Neural progenitor cell (in vitro differentiated cells): ENCODE measurements at regions not wholly inside any gene's neighbourhood (a gene's known extent, or its start where the extent isn't known, plus 50 kb on each side); places are given as distances from the start of the nearest gene placed in this dataset.

Experiments
- DNase-seq: peaks from one replicate; pipeline ENCODE4 v3.0.0-alpha.2; 2016; ENCODE audit warnings: low spot score
- H2AFZ ChIP-seq: fragments of 200-600 bp; sonication (generic); replicated peaks from 2 replicates; pipeline ENCODE4 v1.6.1; 2016; ENCODE audit warnings: antibody characterized with exemption
- H3F3A ChIP-seq: fragments of 200-600 bp; sonication (generic); 2 replicates; pipeline ENCODE4 v1.6.1; 2016; ENCODE audit warnings: antibody characterized with exemption, low read depth
- H3K27ac ChIP-seq: fragments of 200-600 bp; sonication (generic); 2 replicates; pipeline ENCODE4 v1.5.1; 2016; ENCODE audit warnings: mild to moderate bottlenecking
- H3K27me3 ChIP-seq: fragments of 200-600 bp; sonication (generic); 2 replicates; pipeline ENCODE4 v1.6.1; 2016; ENCODE audit warnings: mild to moderate bottlenecking, moderate library complexity
- H3K36me3 ChIP-seq: fragments of 200-600 bp; sonication (generic); 2 replicates; pipeline ENCODE4 v1.5.1; 2016
- H3K4me1 ChIP-seq: fragments of 200-600 bp; sonication (generic); 2 replicates; pipeline ENCODE4 v1.6.1; 2016; ENCODE audit warnings: mixed run types
- H3K4me2 ChIP-seq: fragments of 200-600 bp; sonication (generic); 2 replicates; pipeline ENCODE4 v1.6.1; 2016
- H3K4me3 ChIP-seq: fragments of 200-600 bp; sonication (generic); 2 replicates; pipeline ENCODE4 v1.5.1; 2016
- H3K79me2 ChIP-seq: fragments of 200-600 bp; sonication (generic); 2 replicates; pipeline ENCODE4 v1.6.1; 2016; ENCODE audit warnings: low read depth
- H3K9ac ChIP-seq: fragments of 200-600 bp; sonication (generic); 2 replicates; pipeline ENCODE4 v1.6.1; 2016
- H3K9me3 ChIP-seq: fragments of 200-600 bp; sonication (generic); 2 replicates; pipeline ENCODE4 v1.5.1; 2016; ENCODE audit warnings: low read depth
- H4K20me1 ChIP-seq: fragments of 200-600 bp; sonication (generic); 2 replicates; pipeline ENCODE4 v1.6.1; 2016; ENCODE audit warnings: low read depth
- H3K27ac Mint-ChIP-seq: 3 replicates; pipeline ENCODE4 v1.8.0; 2021; ENCODE audit warnings: mixed read lengths
- H3K27me3 Mint-ChIP-seq: 2 replicates; pipeline ENCODE4 v1.8.0; 2022; ENCODE audit warnings: low read depth, mild to moderate bottlenecking, inconsistent platforms, moderate library complexity, mixed read lengths; ENCODE audit not compliant: insufficient read depth
- H3K36me3 Mint-ChIP-seq: 3 replicates; pipeline ENCODE4 v1.8.0; 2021; ENCODE audit warnings: mixed read lengths
- H3K4me1 Mint-ChIP-seq: 3 replicates; pipeline ENCODE4 v1.8.0; 2021; ENCODE audit warnings: mixed read lengths
- H3K4me3 Mint-ChIP-seq: 3 replicates; pipeline ENCODE4 v1.8.0; 2021; ENCODE audit warnings: mild to moderate bottlenecking, moderate library complexity, mixed read lengths
- H3K9me3 Mint-ChIP-seq: 3 replicates; pipeline ENCODE4 v1.8.0; 2020; ENCODE audit warnings: mixed read lengths
- CTCF ChIP-seq: fragments of 200-600 bp; sonication (generic); IDR thresholded peaks from 2 replicates; pipeline ENCODE4 v1.5.1; 2017; ENCODE audit warnings: antibody characterized with exemption, mild to moderate bottlenecking
- EZH2 ChIP-seq: fragments of 200-600 bp; sonication (generic); IDR thresholded peaks from 2 replicates; pipeline ENCODE4 v1.6.1; 2017; ENCODE audit warnings: antibody characterized with exemption, mild to moderate bottlenecking, moderate library complexity
- EZH2phosphoT487 ChIP-seq: fragments of 200-600 bp; sonication (generic); IDR thresholded peaks from 2 replicates; pipeline ENCODE4 v1.6.1; 2017; ENCODE audit warnings: antibody characterized with exemption

GRCh38 chr2:221705185-221705877, 133.2 kb upstream of the EPHA4 start:
- Histone ChIP-seq H3K9me3 (no peaks in the 10 kb centered on the region), H4K20me1 (no peaks in the 10 kb centered on the region), H3K4me3 (no peak overlapping the region), H3K9ac (no peak overlapping the region), H3K4me1 (no peaks in the 10 kb centered on the region), H2AFZ (no peak overlapping the region), H3K79me2 (no peaks in the 10 kb centered on the region), H3K36me3 (no peaks in the 10 kb centered on the region), H3K4me2 (no peak overlapping the region), H3K27me3 (no peaks in the 10 kb centered on the region), H3K27ac (no peak overlapping the region), H3F3A (no peaks in the 10 kb centered on the region)
- H3K9me3 Mint-ChIP-seq = no peaks in the 10 kb centered on the region
- DNase-seq = no peak
- H3K27ac Mint-ChIP-seq = no peak overlapping the region
- H3K27me3 Mint-ChIP-seq = peaks cover 4% of the 10 kb centered on the region
- H3K36me3 Mint-ChIP-seq = no peaks in the 10 kb centered on the region
- TF ChIP-seq EZH2 (no peak), CTCF (no peak), EZH2phosphoT487 (no peak)
- H3K4me1 Mint-ChIP-seq = peaks cover 8% of the 10 kb centered on the region
- H3K4me3 Mint-ChIP-seq = no peak overlapping the region

GRCh38 chr2:221704442-221704841, 132.3 kb upstream of the EPHA4 start:
- no peaks in the 10 kb centered on the region for H3K9me3 ChIP-seq
- no peak for TF ChIP-seq EZH2phosphoT487
- TF ChIP-seq EZH2 = no peak
- TF ChIP-seq CTCF = no peak
- no peaks in the 10 kb centered on the region for H3K36me3 ChIP-seq
- H3K4me3 ChIP-seq = no peak overlapping the region
- Mint-ChIP-seq H3K27ac (no peak overlapping the region), H3K4me1 (peaks cover 8% of the 10 kb centered on the region), H3K9me3 (no peaks in the 10 kb centered on the region), H3K27me3 (peaks cover 4% of the 10 kb centered on the region), H3K36me3 (no peaks in the 10 kb centered on the region), H3K4me3 (no peak overlapping the region)
- no peak overlapping the region for H3K4me2 ChIP-seq
- no peak overlapping the region for H3K9ac ChIP-seq
- H4K20me1 ChIP-seq = no peaks in the 10 kb centered on the region
- H2AFZ ChIP-seq = no peak overlapping the region
- H3K4me1 ChIP-seq = no peaks in the 10 kb centered on the region
- DNase-seq = no peak
- H3K27ac ChIP-seq = no peak overlapping the region
- H3F3A ChIP-seq = no peaks in the 10 kb centered on the region
- no peaks in the 10 kb centered on the region for H3K79me2 ChIP-seq
- H3K27me3 ChIP-seq = no peaks in the 10 kb centered on the region

- H3K4me3 ChIP-seq = no peak overlapping the region
- Mint-ChIP-seq H3K36me3 (no peaks in the 10 kb centered on the region), H3K27ac (no peak overlapping the region), H3K4me1 (no peaks in the 10 kb centered on the region), H3K27me3 (no peaks in the 10 kb centered on the region), H3K9me3 (no peaks in the 10 kb centered on the region), H3K4me3 (no peak overlapping the region)
- H3K27me3 ChIP-seq = no peaks in the 10 kb centered on the region
- no peak for DNase-seq
- TF ChIP-seq EZH2 (no peak), EZH2phosphoT487 (no peak), CTCF (no peak)
- no peaks in the 10 kb centered on the region for H3K4me1 ChIP-seq
- H3K4me2 ChIP-seq = no peak overlapping the region
- H3K79me2 ChIP-seq = no peaks in the 10 kb centered on the region
- H4K20me1 ChIP-seq = no peaks in the 10 kb centered on the region
- no peak overlapping the region for H3K27ac ChIP-seq
- H3F3A ChIP-seq = no peaks in the 10 kb centered on the region
- no peaks in the 10 kb centered on the region for H3K9me3 ChIP-seq
- no peak overlapping the region for H2AFZ ChIP-seq
- H3K36me3 ChIP-seq = no peaks in the 10 kb centered on the region
- no peak overlapping the region for H3K9ac ChIP-seq
These were observed 121.3 kb upstream of the EPHA4 start for GRCh38 chr2:221693365-221693764.
